BJ (cell line): ENCODE measurements at regions not wholly inside any gene's neighbourhood (a gene's known extent, or its start where the extent isn't known, plus 50 kb on each side); places are given as distances from the start of the nearest gene placed in this dataset.
A peak's percentile ranks its signal among the peaks of the same experiment; 100 is the strongest.

Experiments
- CTCF ChIA-PET: fragments of 350-600 bp; formaldehyde crosslinking; extraction: SDS; loops from one replicate; lab custom pipeline; 2021; ENCODE audit warnings: antibody characterized with exemption, inconsistent platforms; lab: Yijun Ruan, JAX
- POLR2A ChIA-PET: fragments of 300-600 bp; sonication (Branson Sonifier 250); formaldehyde crosslinking; extraction: SDS; loops from one replicate; lab custom pipeline; 2021; ENCODE audit warnings: antibody characterized with exemption; lab: Charles Lee
- DNase-seq: peaks from one replicate; pipeline ENCODE4 v3.0.0-alpha.2; 2011; ENCODE audit warnings: low read depth
- H3K27me3 ChIP-seq: 2 replicates; pipeline ENCODE4 v1.6.0; 2011; ENCODE audit warnings: low read length; ENCODE audit not compliant: control insufficient read depth, insufficient read depth
- H3K36me3 ChIP-seq: 2 replicates; pipeline ENCODE4 v1.5.1; 2011; ENCODE audit warnings: low read length; ENCODE audit not compliant: control insufficient read depth, insufficient read depth
- H3K4me3 ChIP-seq: 2 replicates; pipeline ENCODE4 v1.5.1; 2011; ENCODE audit warnings: low read depth, mild to moderate bottlenecking, control low read depth, low read length
- CTCF ChIP-seq: IDR thresholded peaks from 2 replicates; pipeline ENCODE4 v1.5.1; 2011; ENCODE audit warnings: low read depth, mild to moderate bottlenecking, control low read depth, inconsistent platforms, low read length, moderate library complexity; ENCODE audit not compliant: insufficient read depth

DNA sequence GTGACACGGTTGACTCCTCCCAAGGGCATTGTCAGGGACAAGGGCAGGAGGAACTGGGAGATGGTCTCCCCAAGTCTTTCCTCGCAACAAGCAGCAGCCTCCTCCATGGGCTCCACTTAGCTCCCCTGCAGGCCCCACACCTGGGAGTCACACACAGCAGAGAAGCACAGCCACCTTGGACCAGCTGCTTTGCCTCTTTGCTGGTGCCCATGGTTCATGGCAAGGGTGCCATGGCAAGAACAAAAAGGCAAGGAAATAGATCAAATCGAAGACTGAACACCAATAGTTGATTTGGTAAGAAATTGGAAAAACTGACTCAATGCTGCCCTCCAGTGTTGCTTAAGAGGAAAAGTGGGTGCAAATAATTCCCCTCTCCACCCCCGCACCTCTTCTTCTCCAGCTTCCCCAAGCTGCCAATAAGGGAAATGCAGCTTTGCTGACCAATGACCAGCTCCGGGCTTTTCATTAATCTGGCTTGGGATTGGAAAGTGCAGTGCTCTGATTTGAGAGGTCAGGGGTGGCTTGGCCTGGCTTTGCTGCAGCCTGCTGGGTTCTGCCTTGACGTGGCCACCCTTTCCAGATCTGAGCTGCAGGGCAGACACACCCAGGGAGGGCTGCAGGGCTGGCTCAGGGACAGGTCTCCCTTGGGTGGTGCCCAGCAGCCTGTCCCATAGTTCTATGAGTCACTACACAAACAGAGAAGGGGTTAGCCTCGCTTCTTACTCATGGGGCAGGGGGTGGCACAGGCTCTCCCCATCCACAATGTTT lies 162.0 kb downstream of the KLF13 start:
- Histone ChIP-seq H3K36me3 (no peaks in the 10 kb centered on the region), H3K27me3 (peaks cover 3% of the 10 kb centered on the region; the same call in 1 of the 2 replicates), H3K4me3 (no peak overlapping the region)
- peak; percentile 90 for TF ChIP-seq CTCF
- ChIA-PET CTCF (interaction anchor here (0.6 to 6.0 kb wide), 59 partner anchors 8 to 832 kb away, joined by 3 to 139 read pairs (median 5); partner anchors contain the start of genes FAN1 and KLF13), POLR2A (interaction anchor here (0.6 kb wide), 2 partner anchors 116 to 205 kb away, joined by 3 to 4 read pairs; no protein-coding TSS in a partner anchor)
- no peak for DNase-seq

DNA sequence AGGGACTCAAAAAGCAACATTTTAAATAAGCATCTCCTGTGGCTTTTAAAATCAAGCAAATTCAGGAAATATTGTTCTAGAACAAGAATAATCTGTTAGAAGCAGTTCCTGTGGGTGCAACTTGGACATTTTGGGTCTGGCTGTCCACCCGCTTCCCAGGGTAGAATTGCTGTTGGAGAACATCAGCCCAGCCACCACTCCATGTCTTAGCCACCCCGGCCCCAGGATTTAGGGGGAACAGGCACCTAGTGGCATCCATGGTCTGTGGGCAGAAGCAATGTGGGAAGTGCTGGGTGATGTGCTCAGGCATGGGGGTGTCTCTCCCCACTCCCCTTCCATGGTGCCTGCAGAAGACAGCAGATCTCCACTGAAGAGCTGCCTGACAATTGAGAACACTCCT lies 162.6 kb downstream of the KLF13 start:
- ChIA-PET POLR2A (interaction anchor here (0.6 kb wide), 1 partner anchor 117 kb away, joined by 3 read pairs; no protein-coding TSS in a partner anchor), CTCF (interaction anchor here (0.6 to 6.0 kb wide), 52 partner anchors 7 to 832 kb away, joined by 3 to 139 read pairs (median 5); partner anchors contain the start of genes FAN1 and KLF13)
- Histone ChIP-seq H3K4me3 (no peak overlapping the region), H3K36me3 (no peaks in the 10 kb centered on the region), H3K27me3 (peaks cover 3% of the 10 kb centered on the region; the same call in 1 of the 2 replicates)
- no peak for DNase-seq
- no peak for TF ChIP-seq CTCF

- Histone ChIP-seq H3K27me3 (no peaks in the 10 kb centered on the region; the same call in 1 of the 2 replicates), H3K4me3 (no peak overlapping the region), H3K36me3 (no peaks in the 10 kb centered on the region)
- peak; percentile 89 for TF ChIP-seq CTCF
- ChIA-PET POLR2A (no interaction called here), CTCF (interaction anchor here (0.6 to 6.0 kb wide), 35 partner anchors 10 to 832 kb away, joined by 3 to 139 read pairs (median 6); partner anchors contain the start of gene KLF13)
- no peak for DNase-seq
Observed at GRCh38 chr15:31489801-31490646, 163.4 kb downstream of the KLF13 start.

- DNase-seq, result no peak
- Histone ChIP-seq H3K36me3 (no peaks in the 10 kb centered on the region), H3K27me3 (no peaks in the 10 kb centered on the region), H3K4me3 (no peak overlapping the region)
- ChIA-PET POLR2A (no interaction called here), CTCF (interaction anchor here (1.7 kb wide), 1 partner anchor 294 kb away, joined by 4 read pairs; no protein-coding TSS in a partner anchor)
- no peak for TF ChIP-seq CTCF
Observed at GRCh38 chr15:31494786-31495185, 168.2 kb downstream of the KLF13 start.
